Stimulated activated CD4-positive, alpha-beta T cell treated with anti-CD3 and anti-CD28 coated beads, TNF-alpha, amount 100 ng/mL, for 48 hours (primary cell): ENCODE measurements at regions not wholly inside any gene's neighbourhood (a gene's known extent, or its start where the extent isn't known, plus 50 kb on each side); places are given as distances from the start of the nearest gene placed in this dataset.

Experiments
- DNase-seq, 3 donors: peaks; one replicate each; pipeline ENCODE4 v3.0.0-alpha.2; 2020; ENCODE audit warnings: low read depth in 3 of 3

DNA sequence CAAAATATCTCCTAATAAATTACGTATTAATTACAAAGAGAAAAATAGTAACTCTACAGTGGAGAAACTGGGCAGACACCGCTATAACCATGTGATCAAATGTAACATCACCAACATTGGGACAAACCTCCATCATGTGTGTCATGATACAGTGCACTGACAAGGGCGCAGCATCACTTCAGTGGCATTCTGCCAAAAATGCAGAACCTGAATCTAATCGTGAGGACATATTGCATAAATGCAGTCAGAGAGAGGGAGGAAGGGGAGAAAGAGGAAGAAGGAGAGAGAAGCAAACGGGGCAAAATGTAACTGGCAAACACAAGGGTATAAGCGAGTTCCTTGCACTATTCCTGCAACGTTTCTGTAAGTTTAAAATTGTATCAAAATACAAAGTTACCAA, 74.2 kb upstream of the MARCHF10 start:
- no peak for DNase-seq

DNA sequence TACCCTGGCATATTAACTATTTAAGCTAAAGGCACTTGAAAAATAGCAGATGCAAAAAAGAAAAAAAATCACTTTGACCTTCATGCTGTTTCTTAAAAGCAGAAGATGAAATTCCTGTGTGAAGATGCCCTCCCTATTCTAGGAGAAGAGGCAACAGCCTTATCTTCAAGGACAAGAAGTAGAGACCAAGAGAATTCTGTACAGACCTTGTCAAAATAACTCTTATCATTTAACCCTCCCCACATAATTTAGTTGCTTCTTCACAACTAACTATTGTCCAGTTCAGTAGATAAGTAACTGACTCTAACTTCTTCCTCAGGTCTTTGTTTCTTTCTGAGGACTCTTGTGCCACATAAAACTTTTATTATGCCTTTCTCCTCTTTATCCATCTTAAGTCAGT, 72.0 kb upstream of the MARCHF10 start:
- no peak for DNase-seq

DNA sequence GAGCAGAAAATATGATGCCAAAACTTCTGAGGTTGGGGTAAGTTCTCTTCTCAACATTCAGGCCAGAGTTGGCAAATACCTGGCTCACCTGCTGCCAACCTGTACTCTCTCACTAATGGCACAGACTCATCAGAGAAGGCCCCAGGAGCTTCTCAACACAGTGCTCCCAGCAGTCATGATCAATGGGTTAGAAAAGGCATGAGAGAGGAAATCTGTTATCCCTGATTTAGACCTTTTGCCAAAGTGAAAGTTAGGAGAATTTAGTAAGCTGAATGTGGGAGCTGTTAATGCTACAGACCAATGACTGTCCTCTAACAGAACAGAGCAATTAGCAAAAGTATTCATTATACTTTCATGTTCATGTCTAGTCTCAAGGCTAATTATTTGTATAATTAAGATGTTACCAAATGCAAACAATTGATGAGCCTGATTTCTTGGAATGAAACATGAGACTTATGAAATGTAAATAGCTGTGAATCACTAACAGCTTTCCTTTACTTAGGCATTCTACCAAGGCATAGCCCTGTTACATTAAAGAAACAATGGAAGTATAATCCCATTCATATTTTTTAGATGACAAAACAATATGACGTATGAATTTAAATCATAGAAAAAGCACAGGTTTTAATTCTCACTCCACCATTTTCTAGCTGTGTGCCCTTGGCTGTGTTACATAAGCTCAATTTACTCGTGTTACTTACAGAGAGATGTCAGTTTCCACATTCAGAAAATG, 68.7 kb upstream of the MARCHF10 start:
- no peak for DNase-seq

DNA sequence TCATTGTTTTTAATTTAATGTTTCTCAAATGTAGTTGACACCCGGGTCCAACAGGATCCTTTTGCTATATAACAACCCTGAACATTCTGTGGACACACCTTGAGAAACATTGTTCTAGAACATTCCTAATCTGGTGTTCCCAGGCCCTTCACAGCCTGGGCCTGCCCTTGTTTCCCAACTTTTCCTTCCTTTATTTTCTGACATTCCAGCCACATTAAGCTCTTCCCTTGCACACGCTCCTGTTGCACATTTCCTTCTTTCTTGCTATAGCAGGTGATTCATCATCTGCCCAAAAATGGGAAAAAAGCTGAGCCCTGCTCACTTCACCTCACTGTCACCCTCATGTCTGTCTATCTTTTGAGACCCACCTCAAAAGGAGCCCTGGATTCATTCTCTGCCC, 67.9 kb upstream of the MARCHF10 start:
- no peak for DNase-seq

DNA sequence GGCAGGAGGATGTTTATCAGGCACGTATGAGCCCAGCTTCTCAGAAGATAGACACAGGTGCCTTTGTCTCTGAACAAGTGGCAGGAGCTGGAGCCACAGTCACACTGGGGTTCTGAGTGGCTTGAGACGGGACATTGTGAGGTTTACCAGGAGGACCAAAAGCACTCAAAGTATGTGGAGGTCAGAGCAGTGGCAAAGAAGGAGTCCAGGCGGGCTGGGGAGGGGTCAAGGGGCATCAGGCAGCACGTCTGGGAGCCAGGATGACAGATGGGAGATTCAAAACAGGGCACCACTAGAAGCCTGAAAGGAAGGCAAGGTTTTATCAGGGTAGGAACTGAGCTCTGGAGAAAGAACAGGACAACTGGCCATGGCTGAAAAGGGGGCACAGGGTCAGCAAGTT, 67.2 kb upstream of the MARCHF10 start:
- no peak for DNase-seq

DNA sequence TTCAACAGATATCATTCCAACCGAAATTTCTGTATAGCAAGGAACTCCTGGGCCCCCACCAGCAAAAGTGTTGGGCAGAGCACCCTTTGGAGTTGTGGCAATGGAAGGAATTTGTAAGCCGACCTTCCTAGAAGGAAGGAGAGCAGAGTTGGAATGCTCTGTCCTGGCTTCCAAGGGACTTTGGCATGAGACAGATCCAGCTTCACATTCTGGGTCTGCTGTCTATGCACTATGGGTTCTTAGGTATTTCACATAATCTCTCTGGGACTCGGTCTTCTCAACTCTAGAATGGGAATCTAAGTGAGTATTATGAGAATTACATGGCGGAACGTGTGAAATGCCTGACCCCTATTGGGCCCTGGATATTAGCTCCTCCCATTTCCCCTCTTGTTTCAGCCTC, 63.2 kb upstream of the MARCHF10 start:
- no peak for DNase-seq

DNA sequence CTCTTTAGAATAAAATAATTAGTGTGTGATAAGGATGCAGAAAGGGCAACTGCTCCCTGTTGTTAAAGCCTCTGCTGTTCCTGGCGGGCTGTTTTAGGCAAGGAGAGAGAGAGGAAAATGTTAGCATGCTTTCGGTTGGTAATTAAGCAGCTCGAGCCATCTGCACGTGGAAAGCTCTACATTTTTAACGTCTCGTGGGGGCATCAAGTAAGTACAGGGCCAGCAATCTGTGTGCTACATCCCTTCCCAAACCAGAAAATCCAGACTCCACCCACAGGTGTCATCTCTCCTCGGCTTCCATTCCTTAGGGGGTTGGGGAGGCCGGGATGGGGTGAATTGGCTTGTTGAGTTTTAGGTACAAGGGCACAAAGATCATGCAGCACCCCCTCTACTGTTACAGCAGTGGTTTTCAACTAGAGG, 62.4 kb upstream of the MARCHF10 start:
- no peak for DNase-seq

DNA sequence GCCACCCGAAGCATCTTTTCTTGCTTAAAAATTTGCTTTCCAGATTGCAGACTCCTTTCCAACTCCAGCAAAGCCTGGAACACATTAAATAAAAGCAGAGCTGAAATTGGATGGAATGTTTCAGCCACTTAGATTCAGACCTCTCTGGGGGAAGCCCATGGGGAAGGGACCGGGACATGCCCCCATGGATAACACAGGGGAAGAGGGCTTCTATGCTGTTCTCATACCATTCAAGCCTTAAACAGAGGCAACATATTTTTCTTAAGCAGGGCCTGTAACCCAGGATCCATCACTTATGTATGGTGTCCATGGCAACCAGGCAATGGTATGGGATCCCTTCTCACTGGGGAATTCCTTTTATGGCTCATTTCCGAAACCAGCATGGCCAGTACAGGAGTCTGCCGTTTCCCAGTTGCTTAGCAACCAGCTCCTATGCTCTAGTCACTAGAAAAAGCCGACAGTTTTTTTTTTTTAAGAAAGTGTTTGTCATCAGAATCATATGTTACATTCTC, 62.0 kb upstream of the MARCHF10 start:
- DNase-seq = no peak

DNA sequence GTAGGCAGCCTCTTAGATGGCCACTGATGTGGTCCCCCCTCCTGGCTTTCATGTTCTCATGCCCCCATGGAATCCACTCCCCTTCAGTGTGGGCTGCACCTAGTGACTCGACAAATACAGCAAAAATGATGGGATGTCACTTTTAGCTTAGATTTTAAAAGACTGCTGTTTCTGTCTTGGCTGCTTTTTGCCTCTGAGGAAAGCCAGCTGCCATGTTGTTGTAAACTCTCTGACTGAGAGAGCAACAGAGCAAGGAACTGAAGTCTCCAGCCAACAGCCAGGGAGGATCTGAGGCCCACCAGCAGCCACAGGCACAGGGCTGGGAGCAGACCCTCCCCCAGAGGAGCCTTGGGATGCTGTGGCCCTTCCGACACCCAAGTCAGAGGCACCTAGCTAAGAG, 60.6 kb upstream of the MARCHF10 start:
- DNase-seq = no peak

DNA sequence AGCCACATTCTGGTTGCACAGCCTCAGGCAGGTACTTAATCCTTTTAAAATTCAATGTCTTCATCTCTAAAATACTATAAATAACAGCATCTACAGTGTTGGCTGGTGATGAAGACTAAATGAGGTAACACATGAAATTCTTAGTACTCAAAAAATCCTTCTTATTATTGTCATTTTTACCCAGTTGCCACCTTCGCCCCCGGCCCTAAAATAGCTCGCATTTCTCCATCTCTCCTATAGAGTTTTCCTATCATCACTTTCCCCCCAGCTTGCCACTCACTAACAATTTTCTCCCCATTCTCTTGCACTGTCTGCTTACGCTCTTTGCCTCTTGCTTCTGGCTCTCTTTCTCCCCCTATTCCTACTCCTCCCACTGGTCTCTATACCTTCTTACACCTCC, 59.9 kb upstream of the MARCHF10 start:
- DNase-seq = no peak

DNA sequence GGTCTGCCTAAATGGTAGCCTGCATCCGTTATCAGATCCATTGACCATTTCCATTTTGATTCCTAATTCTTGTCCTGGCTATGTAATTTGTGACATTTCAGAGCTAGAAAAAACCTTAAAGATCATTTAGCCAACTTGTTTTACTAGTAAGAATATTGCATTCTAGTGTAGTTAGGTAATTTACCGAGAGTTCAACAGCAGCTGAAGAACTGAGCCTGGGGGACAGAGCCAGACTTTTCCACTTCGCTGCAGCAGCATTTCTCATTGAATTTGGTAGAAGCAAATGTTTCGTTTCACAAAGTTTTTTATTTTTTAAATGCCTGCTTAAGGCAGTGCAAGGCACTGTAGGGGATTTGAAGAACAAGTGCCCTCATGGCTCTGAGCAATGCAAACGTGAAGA, 59.2 kb upstream of the MARCHF10 start:
- no peak for DNase-seq

DNA sequence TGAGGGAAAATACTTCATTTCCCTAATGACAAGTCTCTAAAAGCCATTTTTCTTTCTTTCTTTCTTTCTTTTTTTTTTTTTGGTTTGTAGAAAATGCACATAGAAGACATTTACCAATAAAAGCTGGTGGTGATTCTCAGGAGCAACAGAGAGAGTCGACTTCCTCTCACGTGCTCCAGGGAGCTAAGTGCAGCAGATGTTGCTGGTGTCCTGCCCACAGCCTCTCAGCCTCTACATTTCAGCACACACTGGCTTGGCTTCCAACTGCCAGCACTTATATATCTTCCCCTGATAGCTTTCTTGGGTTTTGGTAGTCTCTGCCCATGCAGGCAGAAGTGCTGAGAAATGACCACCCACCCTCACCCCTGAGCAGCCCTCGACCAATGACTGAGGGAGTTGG, 58.4 kb upstream of the MARCHF10 start:
- DNase-seq = no peak

DNA sequence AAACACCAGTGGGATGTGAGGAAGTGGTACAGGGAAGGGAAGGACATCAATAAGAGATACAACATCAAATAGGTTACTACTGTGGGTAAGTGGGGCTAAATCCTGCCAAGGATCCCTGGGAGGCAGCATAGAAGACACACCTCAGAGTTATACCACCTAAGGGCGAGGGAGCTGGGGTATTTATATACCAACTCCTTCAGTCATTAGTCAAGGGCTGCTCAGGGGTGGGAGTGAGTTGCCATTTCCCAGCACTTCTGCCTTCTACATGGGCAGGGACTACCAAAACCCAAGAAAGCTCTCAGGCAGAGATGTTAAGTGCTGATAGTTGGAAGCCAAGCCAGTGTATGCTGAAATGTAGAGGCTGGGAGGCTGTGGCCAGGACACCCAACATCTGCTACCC, 57.5 kb upstream of the MARCHF10 start:
- no peak for DNase-seq

DNA sequence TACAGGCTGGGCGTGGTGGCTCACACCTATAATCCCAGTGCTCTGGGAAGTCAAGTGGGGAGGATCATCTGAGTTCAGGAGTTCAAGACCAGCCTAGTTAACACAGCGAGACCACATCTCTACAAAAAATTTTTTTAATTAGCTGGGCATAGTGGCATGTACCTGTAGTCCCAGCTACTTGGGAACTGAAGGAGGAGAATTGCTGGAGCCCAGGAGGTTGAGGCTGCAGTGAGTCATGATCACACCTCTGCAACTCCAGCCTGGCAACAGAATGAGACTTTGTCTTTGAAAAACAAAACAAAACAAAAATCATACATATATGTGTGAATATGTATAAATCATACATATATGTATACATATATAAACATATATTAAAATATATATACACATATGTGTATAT, 54.1 kb upstream of the MARCHF10 start:
- no peak for DNase-seq

DNA sequence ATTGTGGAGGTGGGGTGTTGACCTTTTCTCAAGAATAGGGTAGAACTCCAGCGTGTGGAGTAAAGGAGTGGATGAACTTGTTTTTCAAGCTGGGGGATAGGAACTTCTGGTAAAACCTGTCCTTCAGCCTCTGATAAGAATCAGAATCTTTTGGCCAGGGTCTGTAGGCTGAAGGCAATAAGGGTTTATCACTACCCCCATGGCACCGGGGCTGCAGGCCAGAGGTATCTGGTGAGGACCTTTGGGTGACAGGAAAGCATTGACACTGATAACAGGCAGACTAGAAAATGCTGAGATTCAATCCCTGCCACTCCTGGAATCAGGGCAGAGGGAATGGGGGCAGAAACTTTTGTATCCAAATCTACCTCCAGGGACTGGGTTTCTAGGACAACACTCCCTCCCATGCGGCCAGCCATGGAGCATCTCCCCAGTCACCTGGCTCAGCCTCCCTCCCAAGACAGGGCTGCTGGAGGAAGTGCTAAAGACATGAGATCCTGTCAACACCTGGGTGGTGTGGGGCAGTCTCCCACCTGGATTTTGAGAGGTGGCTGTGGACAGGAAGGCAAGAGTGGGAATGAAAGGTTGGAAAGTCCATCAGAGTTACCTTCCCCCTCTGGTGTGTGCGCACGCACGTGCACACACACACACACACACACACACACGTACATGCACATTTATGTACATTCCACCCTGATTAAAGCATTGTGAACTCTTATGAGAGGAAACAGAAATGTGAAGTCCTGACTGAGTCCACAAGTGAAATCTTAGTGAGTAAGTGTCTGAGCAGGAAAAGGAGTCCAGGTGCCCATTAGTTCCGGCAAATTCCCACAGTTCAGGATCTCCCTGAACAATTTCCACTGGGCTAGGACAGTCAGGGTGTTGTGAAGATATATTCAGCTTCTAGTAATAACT, 53.1 kb upstream of the MARCHF10 start:
- DNase-seq = no peak

DNA sequence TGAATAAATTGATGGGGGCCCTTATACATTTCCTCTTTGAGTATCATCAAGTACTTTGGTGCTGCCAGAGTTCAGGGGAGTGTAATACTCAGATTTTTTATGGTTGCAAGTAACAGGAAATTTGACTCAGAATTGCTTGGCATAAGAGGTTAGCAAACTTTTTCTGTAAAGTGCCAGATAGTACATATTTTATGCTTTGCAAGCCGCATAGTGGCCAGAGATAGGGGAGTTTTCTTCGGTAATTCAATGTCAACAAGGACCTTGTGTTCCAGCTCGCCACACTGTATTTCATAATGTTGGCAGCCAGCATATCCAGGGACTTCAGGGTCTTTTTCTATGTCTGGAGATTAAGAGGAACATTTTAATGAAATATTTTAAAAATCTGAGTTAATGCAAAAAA, 51.0 kb upstream of the MARCHF10 start:
- DNase-seq = no peak
